SK-N-MC (cell line): ENCODE measurements at regions not wholly inside any gene's neighbourhood (a gene's known extent, or its start where the extent isn't known, plus 50 kb on each side); places are given as distances from the start of the nearest gene placed in this dataset.

Experiments used
- EZH2 ChIP-seq: fragments of 200-600 bp; sonication (generic); IDR thresholded peaks from one replicate; pipeline ENCODE4 v1.6.1; 2017; ENCODE audit warnings: antibody characterized with exemption
- POLR2AphosphoS5 ChIP-seq: IDR thresholded peaks from 2 replicates; pipeline ENCODE4 v1.6.1; 2012; ENCODE audit warnings: mild to moderate bottlenecking, low read depth, low read length, borderline replicate concordance

DNA sequence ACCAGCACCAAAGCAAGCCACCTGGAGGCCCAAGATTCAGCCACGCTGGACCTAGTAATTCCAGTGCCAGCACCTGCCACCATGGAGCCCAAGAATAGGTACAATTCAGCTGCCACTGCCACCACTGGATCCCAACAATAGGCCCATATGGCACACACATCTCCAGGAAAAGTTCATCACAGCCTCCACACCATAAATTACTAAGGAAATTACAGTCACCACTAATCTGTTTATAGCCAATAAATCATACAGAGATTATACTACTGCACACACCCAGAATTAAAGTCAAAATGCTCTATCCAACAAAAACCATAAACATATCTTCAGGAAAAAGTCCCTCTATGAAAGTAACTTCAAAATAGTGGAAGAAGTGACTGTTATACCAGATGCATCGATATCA, 242.8 kb downstream of the SPATA31D1 start:
- no peak for TF ChIP-seq EZH2
- no peak for TF ChIP-seq POLR2AphosphoS5
